Fibroblast of lung (primary cell): ENCODE measurements at regions not wholly inside any gene's neighbourhood (a gene's known extent, or its start where the extent isn't known, plus 50 kb on each side); places are given as distances from the start of the nearest gene placed in this dataset.

Experiments
- DNase-seq, 2 donors: peaks; one replicate each; pipeline versions ENCODE4 v3.0.0 to v3.0.0-alpha.2; 2010; ENCODE audit warnings: low read depth in 2 of 2
- H2AFZ ChIP-seq: 2 replicates; pipeline ENCODE4 v1.5.1; 2012; ENCODE audit warnings: low read length, control low read depth, inconsistent platforms
- H3K27ac ChIP-seq: 2 replicates; pipeline ENCODE4 v1.5.1; 2011; ENCODE audit warnings: low read length, control low read depth; ENCODE audit not compliant: insufficient read depth
- H3K27me3 ChIP-seq: 2 replicates; pipeline ENCODE4 v1.5.1; 2011; ENCODE audit warnings: mild to moderate bottlenecking, low read length; ENCODE audit not compliant: control insufficient read depth, insufficient read depth
- H3K36me3 ChIP-seq: 2 replicates; pipeline ENCODE4 v1.5.1; 2011; ENCODE audit warnings: low read length; ENCODE audit not compliant: control insufficient read depth, insufficient read depth
- H3K4me1 ChIP-seq: 2 replicates; pipeline ENCODE4 v1.5.1; 2011; ENCODE audit warnings: low read length; ENCODE audit not compliant: control insufficient read depth, insufficient read depth; ENCODE audit errors: extremely low read depth
- H3K4me2 ChIP-seq: 2 replicates; pipeline ENCODE4 v1.5.1; 2011; ENCODE audit warnings: low read length, control low read depth; ENCODE audit not compliant: insufficient read depth; ENCODE audit errors: extremely low read depth
- H3K4me3 ChIP-seq, 4 experiments: fragments of 200-600 bp in 1 of 4; sonication (generic) in 1 of 4; replicated peaks in 1 of 4; 2 replicates each; pipeline ENCODE4 v1.5.1; 2011 to 2016; ENCODE audit warnings: low read length in 4 of 4, low read depth in 3 of 4, mild to moderate bottlenecking in 3 of 4, control low read depth in 2 of 4, inconsistent platforms in 1 of 4, mixed read lengths in 1 of 4; ENCODE audit not compliant: insufficient read depth in 1 of 4; ENCODE audit errors: control extremely low read depth in 1 of 4
- H3K79me2 ChIP-seq: 2 replicates; pipeline ENCODE4 v1.5.1; 2012; ENCODE audit warnings: mild to moderate bottlenecking, low read length, inconsistent platforms; ENCODE audit not compliant: control insufficient read depth, insufficient read depth
- H3K9ac ChIP-seq: 2 replicates; pipeline ENCODE4 v1.5.1; 2011; ENCODE audit warnings: mild to moderate bottlenecking, low read length, control low read depth; ENCODE audit not compliant: insufficient read depth
- H3K9me3 ChIP-seq: 2 replicates; pipeline ENCODE4 v1.5.1; 2012; ENCODE audit warnings: low read depth, low read length; ENCODE audit not compliant: control insufficient read depth, insufficient read depth
- H4K20me1 ChIP-seq: 2 replicates; pipeline ENCODE4 v1.5.1; 2011; ENCODE audit warnings: low read length; ENCODE audit not compliant: control insufficient read depth, insufficient read depth; ENCODE audit errors: extremely low read depth
- CTCF ChIP-seq, 2 donors: IDR thresholded peaks in 1 of 2; conservative IDR thresholded peaks in 1 of 2; 1 replicate in 1 of 2; 2 replicates in 1 of 2; pipeline ENCODE4 v1.5.1; 2011 to 2012; ENCODE audit warnings: low read length in 2 of 2, control low read depth in 1 of 2, inconsistent platforms in 1 of 2, low read depth in 1 of 2, mild to moderate bottlenecking in 1 of 2
- EZH2 ChIP-seq: IDR thresholded peaks from 2 replicates; pipeline ENCODE4 v1.5.1; 2012; ENCODE audit warnings: low read length, control low read depth, mild to moderate bottlenecking; ENCODE audit errors: missing control alignments

- Histone ChIP-seq H4K20me1 (no peaks in the 10 kb centered on the region), H3K4me3 (no peak overlapping the region), H3K27me3 (no peaks in the 10 kb centered on the region), H3K27ac (no peak overlapping the region), H3K4me1 (peaks cover 7% of the 10 kb centered on the region), H3K79me2 (no peaks in the 10 kb centered on the region), H2AFZ (no peak overlapping the region), H3K36me3 (no peaks in the 10 kb centered on the region), H3K9ac (no peak overlapping the region), H3K4me2 (no peak overlapping the region), H3K9me3 (no peaks in the 10 kb centered on the region)
- DNase-seq = no peak
- no peak for TF ChIP-seq EZH2
- TF ChIP-seq CTCF (conservative IDR thresholded peaks at IDR 0.05 in 1 of 2, IDR thresholded peaks at IDR 0.05 in 1 of 2; ENCODE audit: low read depth in 1 of 2, low read length in 2 of 2) = no peak
These were observed 91.9 kb upstream of the TP53I11 start for GRCh38 chr11:45042560-45042959.

- Histone ChIP-seq H3K79me2 (no peaks in the 10 kb centered on the region), H3K36me3 (no peaks in the 10 kb centered on the region), H2AFZ (no peak overlapping the region), H3K9me3 (no peaks in the 10 kb centered on the region), H3K4me1 (peaks cover 7% of the 10 kb centered on the region), H3K27ac (no peak overlapping the region), H4K20me1 (no peaks in the 10 kb centered on the region), H3K27me3 (no peaks in the 10 kb centered on the region), H3K4me3 (no peak overlapping the region), H3K4me2 (no peak overlapping the region), H3K9ac (no peak overlapping the region)
- no peak for TF ChIP-seq CTCF (conservative IDR thresholded peaks at IDR 0.05 in 1 of 2, IDR thresholded peaks at IDR 0.05 in 1 of 2; ENCODE audit: low read depth in 1 of 2, low read length in 2 of 2)
- no peak for TF ChIP-seq EZH2
- no peak for DNase-seq
These were observed 93.2 kb upstream of the TP53I11 start for GRCh38 chr11:45043755-45044475.

- H3K4me1 ChIP-seq = peaks cover 7% of the 10 kb centered on the region
- H3K4me2 ChIP-seq = no peak overlapping the region
- no peaks in the 10 kb centered on the region for H3K79me2 ChIP-seq
- peak in 1 of 2 donors; percentile 5 for TF ChIP-seq CTCF (conservative IDR thresholded peaks at IDR 0.05 in 1 of 2, IDR thresholded peaks at IDR 0.05 in 1 of 2; ENCODE audit: low read depth in 1 of 2, low read length in 2 of 2)
- TF ChIP-seq EZH2 = no peak
- H3K27ac ChIP-seq = no peak overlapping the region
- no peaks in the 10 kb centered on the region for H3K36me3 ChIP-seq
- no peak overlapping the region for H3K4me3 ChIP-seq
- H4K20me1 ChIP-seq = no peaks in the 10 kb centered on the region
- H3K9me3 ChIP-seq = no peaks in the 10 kb centered on the region
- H2AFZ ChIP-seq = no peak overlapping the region
- peak; percentile 48 to 56 for DNase-seq
- no peaks in the 10 kb centered on the region for H3K27me3 ChIP-seq
- no peak overlapping the region for H3K9ac ChIP-seq
These were observed 95.2 kb upstream of the TP53I11 start for GRCh38 chr11:45045683-45046471.
